NCI-H187 (cell line): ENCODE measurements at regions not wholly inside any gene's neighbourhood (a gene's known extent, or its start where the extent isn't known, plus 50 kb on each side); places are given as distances from the start of the nearest gene placed in this dataset.

Experiments used
- DNase-seq, 2 experiments: peaks; one replicate each; lab custom pipeline; 2025; lab: John Stamatoyannopoulos, UW

DNA sequence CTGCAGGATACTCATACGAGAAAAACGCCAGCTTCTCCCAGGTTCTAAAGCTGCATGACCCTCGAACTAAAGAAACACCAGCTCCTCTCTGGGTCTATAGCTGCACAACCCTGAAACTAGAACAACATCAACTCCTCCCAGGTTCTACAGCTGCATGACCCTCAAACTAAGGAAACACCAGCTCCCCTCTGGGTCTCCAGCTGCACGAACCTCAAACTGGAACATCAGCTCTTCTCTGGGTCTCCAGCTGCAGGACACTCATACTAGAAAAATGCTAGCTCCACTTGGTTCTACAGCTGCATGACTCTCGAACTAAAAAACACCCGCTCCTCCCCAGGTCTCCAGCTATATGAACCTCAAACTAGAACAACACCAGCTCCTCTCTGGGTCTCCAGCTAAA lies 811.1 kb downstream of the CDH9 start:
- DNase-seq, result no peak

DNA sequence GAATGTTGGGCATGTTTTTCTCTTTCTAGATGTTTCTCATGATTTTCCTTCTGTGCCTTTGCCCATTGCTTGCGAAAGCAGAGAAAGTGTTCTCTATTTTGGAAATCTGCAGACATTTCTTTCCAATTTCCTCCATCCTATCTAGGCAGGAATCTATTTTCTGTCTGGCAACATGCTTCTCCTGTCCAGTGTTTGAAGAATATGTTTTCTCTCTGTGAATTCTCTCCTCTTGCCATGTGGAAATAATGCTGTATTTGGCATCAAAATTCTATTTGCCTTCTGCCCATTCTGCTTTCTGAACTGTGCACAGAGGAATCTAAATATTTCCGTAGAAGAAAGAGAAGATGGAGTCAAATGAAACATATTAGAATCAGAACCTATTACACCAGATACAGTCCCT lies 833.3 kb downstream of the CDH9 start:
- DNase-seq, result no peak

DNA sequence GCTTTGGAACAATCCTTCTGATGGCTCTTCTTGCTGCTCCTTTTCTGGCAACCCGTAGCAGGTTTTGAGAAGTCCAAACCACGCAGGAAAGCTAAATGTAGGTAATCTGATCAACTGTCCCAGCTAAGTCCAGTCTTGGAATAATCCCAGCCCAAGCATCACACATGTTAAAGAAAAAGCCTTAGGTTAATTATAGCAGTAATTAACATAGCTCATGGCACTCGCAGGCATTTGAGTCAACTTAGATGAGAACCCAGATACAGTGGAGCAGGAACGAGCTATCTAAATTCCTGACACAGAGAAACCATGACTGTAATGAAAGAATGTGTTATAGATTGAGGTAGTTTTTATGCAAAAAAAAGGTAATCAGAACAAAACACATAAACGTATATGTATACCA lies 844.8 kb downstream of the CDH9 start:
- no peak for DNase-seq

DNA sequence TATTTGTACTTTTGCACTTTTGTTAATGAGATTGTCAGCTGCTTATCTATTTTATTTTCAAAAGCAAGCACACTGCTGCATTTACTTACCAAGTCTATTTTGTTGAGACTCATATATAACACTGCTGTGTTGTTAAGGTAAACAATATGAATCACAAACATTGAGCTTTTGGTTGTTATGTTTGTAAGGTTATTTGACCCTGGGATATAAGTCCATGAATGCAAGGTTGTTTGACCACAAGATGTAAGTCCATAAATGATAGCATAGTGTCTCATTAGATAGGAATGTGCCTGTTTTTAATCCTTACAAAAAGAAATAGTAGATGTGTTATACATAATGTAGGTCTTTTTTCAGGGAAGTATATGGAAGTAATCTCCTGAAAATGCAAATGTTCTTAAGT lies 845.9 kb downstream of the CDH9 start:
- no peak for DNase-seq

DNA sequence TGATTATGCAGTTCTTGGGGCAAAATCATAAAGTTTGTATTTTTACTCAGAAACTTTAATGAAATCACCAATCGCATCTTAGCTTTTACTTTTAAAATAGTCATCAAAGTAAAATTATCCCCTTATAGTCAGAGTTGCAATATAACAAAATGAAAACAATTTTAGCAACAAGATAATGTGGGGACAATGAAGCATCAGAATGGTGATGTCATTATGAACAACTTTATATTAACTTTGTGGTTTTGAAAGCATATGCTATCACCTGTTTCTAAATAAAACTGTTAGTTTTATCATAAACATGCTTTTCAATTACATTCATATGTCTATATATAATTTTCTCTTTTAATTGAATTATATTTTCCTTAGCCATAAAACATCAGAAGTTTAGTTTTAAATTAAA lies 856.8 kb downstream of the CDH9 start:
- no peak for DNase-seq

DNA sequence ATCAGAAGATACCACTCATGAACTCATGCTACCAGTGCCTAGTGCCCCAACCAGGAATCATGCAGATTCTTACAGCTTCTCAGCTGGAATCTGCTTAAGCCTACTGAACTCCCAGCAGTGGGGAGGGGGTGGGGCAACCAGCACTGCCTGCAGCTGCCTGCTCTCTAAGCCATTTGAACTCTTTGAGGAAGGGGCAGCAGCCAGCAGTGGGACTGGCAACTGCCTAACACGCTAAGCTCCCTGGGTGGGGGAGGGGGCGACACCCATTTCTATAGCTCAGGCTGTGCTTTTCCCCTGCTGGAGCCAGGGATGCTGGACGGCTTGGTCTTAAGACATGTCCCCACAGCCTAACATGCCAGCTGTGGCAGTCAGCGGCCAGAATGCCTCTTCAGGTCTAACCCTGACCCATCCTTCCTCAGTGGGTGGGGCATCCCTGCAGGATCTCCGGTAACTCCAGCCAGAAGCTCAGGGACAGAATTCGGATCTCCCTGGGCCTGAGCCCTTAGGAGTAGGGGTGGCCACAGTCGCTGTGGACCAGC lies 889.7 kb downstream of the CDH9 start:
- no peak for DNase-seq

DNA sequence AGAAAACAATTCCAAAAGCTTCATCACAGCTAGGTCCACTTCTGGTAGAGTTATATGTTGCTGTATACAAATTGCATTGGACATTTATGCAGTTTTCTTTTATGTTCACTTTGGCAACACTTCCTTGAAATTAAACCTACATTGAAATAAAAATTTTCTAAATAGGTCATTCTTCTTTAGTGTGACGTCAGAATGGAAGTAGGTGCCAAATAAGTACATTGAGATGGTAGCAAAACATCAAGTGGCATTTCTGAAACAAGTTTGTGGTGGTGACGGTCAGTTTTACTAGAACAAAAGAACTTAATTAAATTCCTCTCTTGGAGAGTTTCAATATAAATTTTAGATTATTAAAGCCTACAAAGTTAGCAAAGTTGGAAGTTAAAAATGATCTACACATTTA lies 895.1 kb downstream of the CDH9 start:
- DNase-seq, result no peak

DNA sequence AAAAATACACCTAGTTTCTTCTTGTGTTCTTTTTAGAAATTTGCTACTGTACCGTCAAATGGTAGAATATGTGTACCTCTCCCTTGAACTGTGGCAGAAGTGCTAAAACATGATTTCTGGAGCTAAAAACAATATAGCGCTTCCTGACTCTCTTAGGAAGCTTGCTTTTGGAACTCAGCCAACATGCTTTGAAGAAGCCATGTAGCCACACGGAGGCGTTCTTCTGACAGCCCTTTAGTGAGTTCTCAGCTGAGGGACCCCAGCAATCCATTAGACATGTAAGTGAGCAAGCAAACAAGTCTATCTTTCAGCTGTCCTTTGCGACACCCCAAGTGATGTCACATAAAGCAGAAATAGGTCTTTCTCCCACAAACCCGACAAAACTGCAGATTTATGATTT lies 917.0 kb downstream of the CDH9 start:
- no peak for DNase-seq

DNA sequence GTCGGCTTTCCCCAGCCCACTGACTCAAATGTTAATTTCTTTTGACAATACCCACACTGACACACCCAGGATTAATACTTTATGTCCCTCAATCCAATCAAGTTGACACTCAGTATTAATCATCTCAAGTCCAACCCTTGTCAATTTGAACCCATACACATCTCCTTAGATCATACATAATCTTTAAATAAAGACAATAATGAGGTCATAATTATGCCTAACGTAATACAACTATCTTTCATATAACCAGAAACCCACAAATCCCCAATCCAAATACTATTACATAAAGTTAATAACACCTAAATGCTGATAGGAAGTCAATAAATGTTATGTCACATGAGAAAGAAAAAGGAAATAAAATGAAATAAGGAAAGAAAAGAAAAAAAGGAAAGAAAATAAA lies 934.2 kb downstream of the CDH9 start:
- no peak for DNase-seq

DNA sequence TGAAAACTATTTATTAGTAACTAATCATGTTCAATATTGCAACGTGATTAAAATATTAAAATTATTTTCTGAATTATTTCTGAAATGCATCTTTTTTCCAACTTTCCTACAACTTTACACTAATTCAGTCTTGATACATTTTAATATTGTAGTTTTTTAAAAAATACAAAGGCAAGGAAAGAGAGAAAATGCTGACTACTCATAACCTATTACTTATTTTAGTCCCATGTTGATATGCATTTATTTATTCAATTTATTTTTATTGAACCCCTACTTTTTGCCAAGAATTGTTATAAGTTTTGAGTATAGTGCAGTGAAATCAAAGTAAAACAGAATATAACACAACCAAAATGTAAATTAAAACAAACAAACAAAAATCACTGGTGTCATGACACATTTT lies 978.2 kb downstream of the CDH9 start:
- DNase-seq, result no peak

DNA sequence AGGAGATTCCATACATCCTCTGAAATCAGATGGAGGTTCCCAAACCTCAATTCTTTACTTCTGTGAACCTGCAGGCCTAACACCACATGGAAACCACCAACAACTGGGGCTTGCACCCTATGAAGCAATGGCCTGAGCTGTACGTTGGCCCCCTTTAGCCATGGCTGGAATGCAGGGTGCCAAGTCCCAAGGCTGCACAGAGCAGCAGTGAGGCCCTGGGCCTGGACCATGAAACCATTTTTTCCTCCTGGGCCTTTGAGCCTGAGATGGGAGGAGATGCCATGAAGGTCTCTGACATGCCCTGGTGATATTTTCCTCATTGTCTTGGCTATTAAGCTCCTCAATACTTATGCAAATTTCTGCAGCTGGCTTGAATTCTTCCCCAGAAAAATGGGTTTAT lies 983.8 kb downstream of the CDH9 start:
- DNase-seq, result no peak

DNA sequence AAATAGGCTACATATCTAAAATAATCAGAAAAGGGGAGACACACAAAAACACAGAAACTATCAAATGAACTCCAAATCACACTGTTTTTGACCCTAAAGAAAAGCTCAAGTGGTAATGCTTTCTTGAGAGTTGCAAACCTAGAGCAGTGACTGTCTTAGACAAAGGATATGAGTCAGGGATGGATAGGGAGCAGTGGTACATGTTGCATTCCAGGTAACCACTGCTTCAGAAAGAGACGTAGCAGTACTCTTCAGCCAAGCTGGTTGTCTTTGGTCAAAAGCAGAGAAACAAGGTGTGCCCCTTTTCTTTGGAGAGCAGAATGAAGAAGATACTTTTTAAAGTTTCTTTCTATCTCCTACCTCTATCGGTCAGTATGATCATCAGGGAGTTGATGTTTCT lies 1003.6 kb downstream of the CDH9 start:
- DNase-seq, result no peak

DNA sequence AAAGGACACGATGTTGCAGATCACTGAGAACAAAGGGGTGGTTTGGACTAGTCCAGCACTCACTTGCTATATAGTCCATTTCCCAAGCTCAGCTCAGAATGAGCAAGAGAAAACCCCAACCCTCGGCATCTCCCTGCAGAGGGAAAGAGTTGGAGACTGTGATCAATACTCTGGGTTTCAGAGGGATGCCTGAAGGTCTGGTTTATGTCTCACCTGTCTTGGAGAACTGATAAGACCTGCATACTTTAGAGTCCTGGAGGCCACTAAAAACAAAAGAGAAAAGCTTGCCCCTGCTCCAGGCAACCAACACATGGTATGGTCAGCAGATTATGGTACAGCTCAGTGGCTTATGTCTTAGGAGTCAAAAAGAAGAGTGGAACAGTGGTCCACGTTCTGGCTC lies 1006.9 kb downstream of the CDH9 start:
- DNase-seq, result no peak

DNA sequence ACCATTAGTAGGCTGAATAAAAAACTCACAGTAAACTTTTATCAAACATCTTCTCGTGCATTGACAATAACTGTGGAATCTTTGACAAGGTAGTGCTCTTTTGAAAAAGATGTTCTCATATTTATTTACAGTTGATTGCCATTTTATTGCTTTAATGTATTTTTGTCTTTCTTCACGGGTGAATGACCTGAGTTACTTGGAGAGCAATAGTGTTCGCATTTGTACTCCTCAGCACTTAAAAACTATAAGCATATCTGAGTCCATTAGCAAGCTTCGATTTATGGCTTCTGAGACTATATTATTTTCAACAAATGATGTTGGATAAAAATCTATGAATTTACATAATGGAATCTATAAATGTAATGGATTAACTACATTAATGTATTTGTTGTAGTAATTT lies 1012.3 kb downstream of the CDH9 start:
- peak in 1 of 2 experiments; percentile 15 for DNase-seq

DNA sequence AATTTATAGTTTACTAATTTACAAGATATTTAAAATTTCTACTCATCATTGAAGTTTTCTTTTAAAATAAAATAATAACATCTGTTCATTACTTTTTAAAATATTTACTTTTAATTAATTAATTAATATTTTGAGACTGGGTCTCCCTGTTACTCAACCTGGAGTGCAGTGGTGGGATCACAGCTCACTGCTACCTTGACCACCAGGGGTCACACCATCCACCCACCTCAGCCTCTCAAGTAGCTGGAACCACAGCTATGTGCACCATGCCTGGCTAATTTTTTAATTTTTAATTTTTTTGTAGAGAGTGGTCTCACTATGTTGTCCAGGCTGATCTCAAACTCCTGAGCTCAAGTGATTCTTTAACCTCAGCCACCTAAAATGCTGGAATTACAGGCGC lies 1013.6 kb downstream of the CDH9 start:
- DNase-seq, result no peak

DNA sequence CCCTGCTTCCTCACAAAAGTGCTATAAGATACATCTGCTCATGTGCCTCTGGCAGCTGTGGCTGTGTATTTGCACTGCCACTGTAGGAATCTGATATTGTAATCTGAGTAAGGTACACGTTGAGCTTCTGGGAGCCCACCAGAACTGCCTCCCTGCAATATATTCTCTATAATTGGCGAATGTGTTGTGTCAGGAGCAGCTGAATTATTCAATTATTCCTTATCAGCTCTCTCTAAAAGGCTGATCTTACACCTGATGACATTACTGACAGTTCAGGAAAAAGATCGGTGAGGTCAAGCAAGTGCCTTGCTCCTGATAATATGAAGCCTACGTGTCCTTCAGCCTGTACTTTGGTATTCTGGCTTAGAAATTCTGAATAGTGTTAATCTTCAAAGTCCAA lies 1015.0 kb downstream of the CDH9 start:
- no peak for DNase-seq

DNA sequence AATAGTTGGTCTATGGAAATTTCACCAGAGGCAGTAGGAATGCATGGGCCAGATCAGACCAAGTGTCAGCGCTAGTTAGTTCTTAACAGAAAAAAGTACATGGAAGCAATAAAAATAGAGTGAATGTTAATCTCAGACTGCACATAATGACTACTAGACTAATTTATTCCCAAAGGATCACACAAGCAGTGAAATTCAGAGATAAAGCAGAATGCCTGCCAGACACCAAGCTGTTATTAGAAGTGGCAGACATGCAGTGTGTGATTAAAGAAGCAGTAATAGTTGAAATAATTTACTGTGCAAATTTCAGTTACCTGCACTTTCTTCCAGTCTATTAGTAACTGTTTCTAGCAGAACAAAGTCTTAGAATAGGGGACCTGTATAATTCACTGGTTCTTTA lies 1024.2 kb downstream of the CDH9 start:
- DNase-seq, result no peak

DNA sequence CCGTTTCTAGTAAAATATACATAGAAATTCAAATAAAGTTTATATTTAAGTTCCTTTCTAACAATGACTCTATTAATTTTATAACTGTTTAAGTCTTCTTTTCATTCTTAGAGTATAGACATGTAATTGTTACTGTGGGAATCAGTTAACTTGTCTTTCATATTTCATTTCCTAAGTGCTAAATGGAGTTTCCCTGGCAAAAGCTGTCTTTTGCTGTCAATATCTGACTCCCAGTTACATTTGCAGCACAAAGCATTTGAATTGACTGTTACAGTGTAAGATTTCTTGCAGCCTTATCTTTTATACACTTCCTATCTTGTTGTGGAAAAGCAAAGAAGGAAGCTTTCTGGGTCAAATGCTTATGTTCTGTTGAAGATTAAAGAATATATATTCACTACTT lies 1026.3 kb downstream of the CDH9 start:
- DNase-seq, result no peak

DNA sequence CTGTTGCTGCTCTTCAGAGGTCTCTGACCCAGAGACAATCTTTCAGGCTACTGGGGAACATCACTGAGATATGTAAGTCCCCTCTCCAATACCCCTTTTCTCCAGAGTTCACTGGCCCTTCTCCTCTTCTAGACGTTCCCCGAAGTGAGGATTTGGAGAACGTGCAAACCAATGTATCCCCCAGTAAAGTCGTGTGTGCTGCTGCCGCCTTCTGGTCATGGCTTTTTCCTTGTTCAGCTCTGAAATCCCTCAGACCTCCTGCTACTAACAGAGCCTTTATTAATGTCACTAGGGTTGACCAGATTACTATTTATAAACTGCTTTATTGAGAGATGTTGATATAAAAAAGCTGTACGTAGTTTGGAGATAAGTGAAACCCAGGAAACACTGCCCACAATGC lies 1028.6 kb downstream of the CDH9 start:
- DNase-seq, result no peak

DNA sequence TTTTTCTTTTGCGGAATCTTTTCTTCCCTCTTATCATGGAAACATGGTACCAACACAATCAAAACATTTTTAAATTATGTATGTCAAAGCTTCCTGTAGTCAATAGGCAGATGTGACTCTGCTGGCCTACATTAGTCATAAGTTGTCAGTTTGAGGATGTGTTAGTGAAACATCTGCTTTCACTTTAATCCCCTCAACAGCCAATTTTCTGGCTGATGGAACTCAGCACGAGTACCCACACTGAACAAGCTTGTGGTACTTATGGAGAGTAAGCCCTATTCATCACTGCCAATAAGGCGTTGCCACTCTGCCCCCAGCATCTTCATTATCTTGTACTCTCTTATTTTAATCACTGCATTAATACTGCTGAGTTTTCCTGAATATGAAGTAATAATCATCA lies 1034.4 kb downstream of the CDH9 start:
- no peak for DNase-seq

DNA sequence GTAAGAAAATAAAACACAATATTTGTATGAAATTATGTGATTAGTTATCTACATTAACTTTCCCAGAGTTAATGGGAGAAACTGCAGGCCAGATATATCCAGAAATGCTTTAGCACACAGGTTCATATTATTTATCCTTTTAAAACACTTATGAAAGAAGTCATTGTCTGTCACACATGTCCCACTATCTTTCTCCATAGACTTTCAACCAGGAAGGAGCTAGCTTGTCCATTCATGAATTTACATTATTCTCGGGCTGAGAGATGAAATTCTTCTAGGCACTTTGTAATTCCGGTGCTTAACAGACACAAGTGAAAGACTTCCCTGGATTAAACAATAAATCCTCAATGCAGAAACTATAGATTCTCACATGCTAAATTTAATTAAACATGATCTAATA lies 1043.2 kb downstream of the CDH9 start:
- DNase-seq, result no peak

DNA sequence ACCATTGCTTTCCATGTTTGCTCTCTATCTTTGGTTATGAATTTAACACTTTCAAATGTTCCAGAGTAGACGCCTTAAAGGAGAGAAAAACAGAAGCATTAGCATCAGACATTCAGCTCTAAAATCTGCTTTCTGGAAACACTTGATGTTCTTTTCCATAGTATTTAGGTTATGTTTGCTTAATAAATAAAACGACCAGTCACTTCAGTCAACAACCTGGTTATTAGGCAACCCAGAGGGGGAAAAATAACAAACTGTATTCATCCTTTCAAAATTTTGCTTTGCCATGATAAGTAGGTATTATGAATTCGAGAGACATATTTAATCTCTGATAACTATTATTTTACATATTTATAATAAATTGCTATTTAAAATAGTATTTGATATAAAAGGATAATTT lies 1044.7 kb downstream of the CDH9 start:
- DNase-seq, result no peak

DNA sequence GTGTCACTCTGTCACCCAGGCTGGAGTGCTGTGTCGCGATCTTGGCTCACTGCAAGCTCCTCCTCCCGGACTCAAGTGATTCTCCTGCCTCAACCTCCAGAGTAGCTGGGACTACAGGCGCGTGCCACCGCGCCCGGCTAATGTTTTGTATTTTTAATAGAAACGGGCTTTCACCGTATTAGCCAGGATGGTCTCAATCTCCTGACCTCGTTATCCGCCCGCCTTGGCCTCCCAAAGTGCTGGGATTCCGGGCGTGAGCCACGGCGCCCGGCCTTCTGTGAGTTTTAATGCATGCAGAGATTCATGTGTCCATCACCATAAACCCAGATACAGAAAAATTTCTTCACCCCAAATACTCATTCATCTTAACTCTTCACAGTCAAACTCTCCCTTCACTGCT lies 1046.7 kb downstream of the CDH9 start:
- DNase-seq, result no peak

DNA sequence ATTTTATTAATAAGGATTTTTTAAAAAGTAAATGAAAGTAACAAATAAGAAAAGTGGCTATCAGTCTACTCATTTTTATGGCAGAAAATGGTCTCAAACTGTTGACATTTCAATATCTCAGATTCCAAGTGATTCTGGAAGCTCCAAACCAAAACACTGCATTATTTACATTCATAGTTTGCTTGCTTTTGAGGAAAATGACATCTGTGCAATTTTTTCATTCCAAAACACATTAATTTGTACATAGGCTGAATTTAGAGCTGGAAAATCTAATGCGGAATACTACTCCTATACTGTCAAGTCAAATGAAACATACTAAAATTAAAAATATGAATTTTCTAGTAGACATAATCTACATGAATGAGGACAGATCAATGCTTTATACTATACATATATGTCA lies 1047.6 kb downstream of the CDH9 start:
- DNase-seq, result no peak

DNA sequence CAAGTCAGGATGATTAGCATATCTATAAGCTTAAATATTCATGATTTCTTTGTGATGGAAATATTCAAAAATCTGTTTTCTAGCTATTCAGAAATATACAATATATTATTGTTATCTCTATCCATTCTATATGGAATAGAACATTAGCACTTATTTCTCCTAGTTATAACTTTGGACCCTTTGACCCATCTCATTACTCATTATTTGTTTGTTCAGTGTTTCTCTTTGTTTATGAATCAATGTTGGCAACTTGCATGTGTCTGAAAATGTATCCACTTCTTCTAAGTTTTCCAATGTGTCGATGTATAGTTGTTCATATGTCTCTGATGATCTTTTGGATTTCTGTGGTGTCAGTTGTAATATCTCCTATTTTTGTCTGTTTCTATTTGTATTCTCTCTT lies 1059.3 kb downstream of the CDH9 start:
- no peak for DNase-seq
